ENCODE measurements at regions not wholly inside any gene's neighbourhood (a gene's known extent, or its start where the extent isn't known, plus 50 kb on each side); places are given as distances from the start of the nearest gene placed in this dataset.
"Not testable (repeated sequence)": the region's sequence is repeated elsewhere in the genome, so short reads cannot be mapped to it uniquely, and the experiment has no call there.

- DNase-seq (ENCODE audit: extremely low read depth, low read depth, low spot score) = no peak
Observed at GRCh38 chr7:51980313-51980712, 663.7 kb upstream of the COBL start.

- DNase-seq (ENCODE audit: extremely low read depth, low read depth, low spot score) = no peak
Observed at GRCh38 chr7:51977913-51978312, 661.3 kb upstream of the COBL start.

- no peak for DNase-seq (ENCODE audit: extremely low read depth, low read depth, low spot score)
Observed at GRCh38 chr7:51973939-51974338, 657.3 kb upstream of the COBL start.

- DNase-seq (ENCODE audit: extremely low read depth, low read depth, low spot score) = no peak
Observed at GRCh38 chr7:51973071-51973470, 656.5 kb upstream of the COBL start.

GRCh38 chr7:51970961-51971665 lies 654.5 kb upstream of the COBL start:
- no peak for DNase-seq (ENCODE audit: extremely low read depth, low read depth, low spot score)

GRCh38 chr7:51968461-51968860 lies 651.9 kb upstream of the COBL start:
- DNase-seq (ENCODE audit: extremely low read depth, low read depth, low spot score) = no peak

- no peak for DNase-seq (ENCODE audit: extremely low read depth, low read depth, low spot score)
Observed at GRCh38 chr7:51965454-51965853, 648.8 kb upstream of the COBL start.

- no peak for DNase-seq (ENCODE audit: extremely low read depth, low read depth, low spot score)
Observed at GRCh38 chr7:51961804-51962203, 645.2 kb upstream of the COBL start.

GRCh38 chr7:51950813-51951212 lies 634.2 kb upstream of the COBL start:
- DNase-seq (ENCODE audit: extremely low read depth, low read depth, low spot score) = no peak

GRCh38 chr7:51949726-51950644 lies 633.4 kb upstream of the COBL start:
- no peak for DNase-seq (ENCODE audit: extremely low read depth, low read depth, low spot score)

GRCh38 chr7:51930834-51931233 lies 614.2 kb upstream of the COBL start:
- DNase-seq (ENCODE audit: extremely low read depth, low read depth, low spot score) = no peak

GRCh38 chr7:51929818-51930217 lies 613.2 kb upstream of the COBL start:
- DNase-seq (ENCODE audit: extremely low read depth, low read depth, low spot score) = no peak

- no peak for DNase-seq (ENCODE audit: extremely low read depth, low read depth, low spot score)
Observed at GRCh38 chr7:51927738-51928137, 611.1 kb upstream of the COBL start.

- DNase-seq (ENCODE audit: extremely low read depth, low read depth, low spot score) = no peak
Observed at GRCh38 chr7:51918581-51918980, 602.0 kb upstream of the COBL start.

- DNase-seq (ENCODE audit: extremely low read depth, low read depth, low spot score) = no peak
Observed at GRCh38 chr7:51901489-51901840, 584.9 kb upstream of the COBL start.

GRCh38 chr7:51900755-51901488 lies 584.3 kb upstream of the COBL start:
- not testable (repeated sequence) for DNase-seq (ENCODE audit: extremely low read depth, low read depth, low spot score)

GRCh38 chr7:51899611-51900010 lies 583.0 kb upstream of the COBL start:
- DNase-seq (ENCODE audit: extremely low read depth, low read depth, low spot score) = no peak

- no peak for DNase-seq (ENCODE audit: extremely low read depth, low read depth, low spot score)
Observed at GRCh38 chr7:51882412-51882811, 565.8 kb upstream of the COBL start.

- DNase-seq (ENCODE audit: extremely low read depth, low read depth, low spot score) = no peak
Observed at GRCh38 chr7:51881309-51881708, 564.7 kb upstream of the COBL start.

- no peak for DNase-seq (ENCODE audit: extremely low read depth, low read depth, low spot score)
Observed at GRCh38 chr7:51878865-51879264, 562.3 kb upstream of the COBL start.

- DNase-seq (ENCODE audit: extremely low read depth, low read depth, low spot score) = no peak
Observed at GRCh38 chr7:51869452-51869851, 552.8 kb upstream of the COBL start.
